Heart left ventricle (tissue), 16 donors: ENCODE measurements at regions not wholly inside any gene's neighbourhood (a gene's known extent, or its start where the extent isn't known, plus 50 kb on each side); places are given as distances from the start of the nearest gene placed in this dataset.

ENCODE experiments used
- ATAC-seq, 4 donors: fragments of 200-7000 bp; cut with Tn5 transposase; one replicate each; pipeline ENCODE4 v1.9.1; 2020 to 2022; ENCODE audit warnings: moderate library complexity in 4 of 4, mild to moderate bottlenecking in 3 of 4, moderate number of reproducible peaks in 1 of 4
- DNase-seq, 5 donors: peaks; one replicate each; pipeline ENCODE4 v3.0.0-alpha.2; 2020
- H3K27ac ChIP-seq, 12 donors: fragments of 200-600 bp; sonication (generic) in 4 of 12; one replicate each; pipeline versions ENCODE4 v1.5.0 to v1.8.0; 2016 to 2022; ENCODE audit warnings: mild to moderate bottlenecking in 2 of 12
- H3K27me3 ChIP-seq, 9 donors: fragments of 200-600 bp; sonication (generic) in 2 of 9; one replicate each; pipeline versions ENCODE4 v1.5.1 to v1.8.0; 2016 to 2022; ENCODE audit warnings: mild to moderate bottlenecking in 3 of 9
- H3K36me3 ChIP-seq, 9 donors: fragments of 200-600 bp; sonication (generic) in 2 of 9; one replicate each; pipeline versions ENCODE4 v1.5.0 to v1.8.0; 2018 to 2022; ENCODE audit warnings: mild to moderate bottlenecking in 2 of 9
- H3K4me1 ChIP-seq, 12 donors: fragments of 200-600 bp; sonication (generic) in 4 of 12; one replicate each; pipeline versions ENCODE4 v1.5.0 to v1.8.0; 2016 to 2022; ENCODE audit warnings: mild to moderate bottlenecking in 3 of 12
- H3K4me3 ChIP-seq, 12 donors: fragments of 200-600 bp; sonication (generic) in 4 of 12; one replicate each; pipeline versions ENCODE4 v1.5.0 to v1.8.0; 2017 to 2022; ENCODE audit warnings: mild to moderate bottlenecking in 9 of 12, moderate library complexity in 4 of 12
- H3K9me3 ChIP-seq, 12 donors: fragments of 200-600 bp; sonication (generic) in 4 of 12; one replicate each; pipeline versions ENCODE4 v1.5.0 to v1.8.0; 2016 to 2022; ENCODE audit warnings: mild to moderate bottlenecking in 1 of 12
- POLR2A ChIP-seq, 2 donors: fragments of 450-650 bp; IDR thresholded peaks; one replicate each; pipeline ENCODE4 v1.6.1; 2017; ENCODE audit warnings: antibody characterized with exemption in 2 of 2, mild to moderate bottlenecking in 2 of 2, moderate library complexity in 2 of 2
- WGBS, 4 donors: extraction: QIAGEN DNeasy Blood & Tissue Kit in 2 of 4; methylation state at CpG; one replicate each; pipeline versions ENCODE4 v1.1.5 to v1.1.7; 2013 to 2018; 5-methylcytosine and 5-hydroxymethylcytosine counted together
- intact Hi-C, 10 donors: fragments of 100-400 bp; cut with DNase I; formaldehyde crosslinking; loops; one replicate each; pipeline versions ENCODE4 v1.11.1 to v1.14.2; 2022
- TF ChIP-seq, protein P1 (sequence below), 12 donors: fragments of 200-600 bp; sonication (generic) in 4 of 12; IDR thresholded peaks; one replicate each; pipeline versions ENCODE4 v1.5.0 to v1.8.0; 2018 to 2022; ENCODE audit warnings: antibody characterized with exemption in 12 of 12, mild to moderate bottlenecking in 5 of 12
- donor health status: ischemic (EF 13 %, LVEDD 7.1; RV severe dilation, severe dysfunction).
- donor health status: healthy with polysubstance abuse.
- donor health status: DM: no; HTN: yes; CAD: no.
- donor health status: DM: no; HTN: no; CAD: no.
- donor health status: ischemic (EF 25% LVEDD 6.9; RV normal size, moderate dysfunction).
- donor health status: ischemic (EF 25% LVEDD 5.7; RV mildly dilated, moderate dysfunction).
- donor health status: healthy.
- donor health status: DM: yes; HTN: yes; CAD: no.
- donor health status: ischemic (EF 35%, LVEDD 5.7; RV mildly dilated, moderate dysfunction).
- donor health status: nonischemic (EF 11% LVEDD 7.7; RV severe dilation, severe dysfunction).
- donor health status: DM: yes; HTN: yes; CAD: no.
- donor health status: PGD.
- donor health status: ischemic (EF 29% LVEDD 5.4; RV normal size, mild dysfunction).
- donor health status: nonischemic (EF 23%, LVEDD 6.1; RV moderate dilation, normal function).

DNA sequence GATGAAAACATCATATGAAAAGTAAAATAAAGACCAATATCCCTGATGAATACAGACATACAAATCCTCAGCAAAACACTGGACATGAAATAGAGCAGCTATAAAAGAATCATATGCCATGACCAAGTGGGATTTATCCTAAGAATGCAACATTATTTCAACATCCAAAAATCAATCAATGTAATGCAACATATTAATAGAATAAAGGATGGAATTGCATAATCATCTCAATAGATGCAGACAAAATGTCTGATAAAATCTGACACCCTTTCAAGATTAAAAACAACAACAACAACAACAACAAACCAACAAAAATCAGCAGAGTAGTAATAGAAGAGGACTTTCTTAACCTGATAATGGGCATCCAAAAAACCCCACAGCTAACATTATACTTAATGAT lies 63.8 kb upstream of the IL1R1 start:
- DNase-seq: no peak
- Histone ChIP-seq H3K4me1 (peaks cover 0 to 26% (median 7%) of the 10 kb centered on the region in 12 donors), H3K27ac (no peak overlapping the region), H3K9me3 (no peaks in the 10 kb centered on the region), H3K36me3 (no peaks in the 10 kb centered on the region), H3K27me3 (no peaks in the 10 kb centered on the region), H3K4me3 (no peak overlapping the region)
- ATAC-seq: no peak
- intact Hi-C loops: no loop called here
- no peak for TF ChIP-seq POLR2A (IDR thresholded peaks at IDR 0.05)
- TF ChIP-seq, protein P1, sequence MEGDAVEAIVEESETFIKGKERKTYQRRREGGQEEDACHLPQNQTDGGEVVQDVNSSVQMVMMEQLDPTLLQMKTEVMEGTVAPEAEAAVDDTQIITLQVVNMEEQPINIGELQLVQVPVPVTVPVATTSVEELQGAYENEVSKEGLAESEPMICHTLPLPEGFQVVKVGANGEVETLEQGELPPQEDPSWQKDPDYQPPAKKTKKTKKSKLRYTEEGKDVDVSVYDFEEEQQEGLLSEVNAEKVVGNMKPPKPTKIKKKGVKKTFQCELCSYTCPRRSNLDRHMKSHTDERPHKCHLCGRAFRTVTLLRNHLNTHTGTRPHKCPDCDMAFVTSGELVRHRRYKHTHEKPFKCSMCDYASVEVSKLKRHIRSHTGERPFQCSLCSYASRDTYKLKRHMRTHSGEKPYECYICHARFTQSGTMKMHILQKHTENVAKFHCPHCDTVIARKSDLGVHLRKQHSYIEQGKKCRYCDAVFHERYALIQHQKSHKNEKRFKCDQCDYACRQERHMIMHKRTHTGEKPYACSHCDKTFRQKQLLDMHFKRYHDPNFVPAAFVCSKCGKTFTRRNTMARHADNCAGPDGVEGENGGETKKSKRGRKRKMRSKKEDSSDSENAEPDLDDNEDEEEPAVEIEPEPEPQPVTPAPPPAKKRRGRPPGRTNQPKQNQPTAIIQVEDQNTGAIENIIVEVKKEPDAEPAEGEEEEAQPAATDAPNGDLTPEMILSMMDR (IDR thresholded peaks at IDR 0.05): no peak

DNA sequence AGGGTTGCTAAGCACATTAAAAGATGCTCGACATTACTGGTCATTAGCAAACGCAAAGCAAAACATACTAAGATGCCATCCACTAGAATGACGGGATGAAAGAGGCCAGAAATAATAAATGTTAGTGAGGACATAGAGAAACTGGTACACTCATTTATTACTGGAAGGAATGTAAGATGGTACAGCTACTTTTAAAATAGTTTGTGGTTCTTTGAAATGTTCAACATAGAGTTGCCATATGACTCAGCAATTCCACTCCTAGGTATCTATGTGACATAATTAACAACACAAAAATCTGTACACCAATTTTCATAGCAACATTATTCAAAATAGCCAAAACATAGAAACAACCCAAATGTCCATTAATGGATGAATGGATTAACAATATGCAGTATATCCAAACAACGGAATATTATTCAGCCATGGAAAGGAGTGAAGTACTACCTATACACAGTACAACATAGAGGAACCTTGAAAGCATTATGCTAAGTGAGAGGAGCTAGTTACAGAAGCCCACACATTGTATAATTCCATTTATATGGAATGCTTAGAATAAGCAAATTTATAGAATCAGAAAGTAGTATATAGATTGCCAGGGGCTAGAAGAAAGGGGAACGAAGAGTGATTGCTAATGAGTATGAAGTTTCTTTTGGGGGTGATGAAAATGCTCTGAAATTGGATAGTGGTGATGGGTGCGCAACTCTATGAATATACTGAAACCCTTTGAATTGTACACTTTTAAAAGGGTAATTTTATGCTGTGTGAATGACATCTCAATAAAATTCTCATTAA lies 61.9 kb upstream of the IL1R1 start:
- H3K4me1 ChIP-seq: peaks cover 0 to 26% (median 7%) of the 10 kb centered on the region in 12 donors
- H3K36me3 ChIP-seq: no peaks in the 10 kb centered on the region
- no peaks in the 10 kb centered on the region for H3K27me3 ChIP-seq
- intact Hi-C loops: loop anchor here in 2 of 10 donors (5.0 kb wide), 2 partner anchors 47 to 62 kb away; partner anchors contain the start of gene IL1R1 (in 1 of the 2)
- no peak for DNase-seq
- no peaks in the 10 kb centered on the region for H3K9me3 ChIP-seq
- ATAC-seq: no peak
- H3K27ac ChIP-seq: no peak overlapping the region
- WGBS, 4 donors: 95 to 98% (median 96%) methylated on average over 6 of the region's 6 CpGs
- H3K4me3 ChIP-seq: no peak overlapping the region
- TF ChIP-seq, protein P1 (IDR thresholded peaks at IDR 0.05): no peak
- no peak for TF ChIP-seq POLR2A (IDR thresholded peaks at IDR 0.05)

DNA sequence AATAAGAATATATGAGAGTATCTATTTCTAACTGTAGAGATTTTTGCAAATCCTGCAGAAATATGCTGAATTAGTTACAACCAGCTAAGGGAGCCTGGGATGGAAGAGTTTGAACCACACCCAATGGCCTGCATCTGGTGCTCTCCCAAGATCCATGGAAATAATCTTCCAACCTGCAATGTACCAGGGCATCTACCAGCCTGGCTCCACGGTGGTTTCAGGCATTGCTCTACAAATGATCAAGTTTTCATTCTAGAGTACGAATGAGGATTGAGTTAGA lies 61.4 kb upstream of the IL1R1 start:
- Histone ChIP-seq H3K4me1 (peaks cover 0 to 26% (median 7%) of the 10 kb centered on the region in 12 donors), H3K27ac (peak overlapping the region in 1 of 12 donors; percentile 80), H3K36me3 (no peaks in the 10 kb centered on the region), H3K27me3 (no peaks in the 10 kb centered on the region), H3K4me3 (no peak overlapping the region), H3K9me3 (no peaks in the 10 kb centered on the region)
- ATAC-seq: no peak
- TF ChIP-seq POLR2A (IDR thresholded peaks at IDR 0.05): no peak
- intact Hi-C loops: loop anchor here in 2 of 10 donors (5.0 kb wide), 2 partner anchors 46 to 61 kb away; partner anchors contain the start of gene IL1R1 (in 1 of the 2)
- DNase-seq: no peak
- 82 to 100% (median 86%) methylated on average over 2 of the region's 2 CpGs for WGBS, 4 donors

DNA sequence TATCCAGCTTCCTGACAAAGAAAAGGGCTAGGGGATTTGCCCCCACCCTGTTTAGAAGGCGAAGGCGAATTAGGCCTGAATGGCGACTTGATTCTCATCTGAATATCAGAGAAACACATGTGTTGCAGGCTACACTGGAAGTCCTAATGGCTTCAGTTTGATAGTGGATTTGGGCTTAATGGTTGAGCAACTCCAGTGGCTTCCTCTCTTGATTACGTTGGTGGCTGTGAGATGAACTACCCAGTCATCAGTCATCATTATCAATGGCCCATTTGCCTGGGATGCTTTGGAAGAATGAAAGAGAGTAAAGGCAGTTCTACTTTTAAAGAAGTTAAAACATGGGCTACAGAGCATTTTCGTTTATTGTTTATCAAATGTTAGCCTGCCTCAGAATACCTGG lies 60.9 kb upstream of the IL1R1 start:
- DNase-seq: no peak
- 89 to 92% (median 92%) methylated on average over 5 of the region's 5 CpGs for WGBS, 4 donors
- H3K36me3 ChIP-seq: no peaks in the 10 kb centered on the region
- intact Hi-C loops: loop anchor here in 2 of 10 donors (5.0 kb wide), 2 partner anchors 46 to 61 kb away; partner anchors contain the start of gene IL1R1 (in 1 of the 2)
- no peaks in the 10 kb centered on the region for H3K27me3 ChIP-seq
- peaks cover 0 to 26% (median 7%) of the 10 kb centered on the region in 12 donors for H3K4me1 ChIP-seq
- H3K27ac ChIP-seq: peak overlapping the region in 1 of 12 donors; percentile 80
- TF ChIP-seq POLR2A (IDR thresholded peaks at IDR 0.05): no peak
- TF ChIP-seq, protein P1 (IDR thresholded peaks at IDR 0.05): no peak
- no peak for ATAC-seq
- no peak overlapping the region for H3K4me3 ChIP-seq
- no peaks in the 10 kb centered on the region for H3K9me3 ChIP-seq
